ENCODE measurements at regions not wholly inside any gene's neighbourhood (a gene's known extent, or its start where the extent isn't known, plus 50 kb on each side); places are given as distances from the start of the nearest gene placed in this dataset.
"Not testable (repeated sequence)": the region's sequence is repeated elsewhere in the genome, so short reads cannot be mapped to it uniquely, and the experiment has no call there.

- DNase-seq (ENCODE audit: low read depth), result not testable (repeated sequence)
Measured at GRCh38 chr20:30586178-30586577, 671.3 kb upstream of the DEFB115 start.

GRCh38 chr20:30593572-30593971, 663.9 kb upstream of the DEFB115 start:
- DNase-seq (ENCODE audit: low read depth), result no peak

GRCh38 chr20:30594112-30594511, 663.4 kb upstream of the DEFB115 start:
- DNase-seq (ENCODE audit: low read depth), result no peak

- DNase-seq (ENCODE audit: low read depth), result no peak
Measured at GRCh38 chr20:30595698-30596097, 661.8 kb upstream of the DEFB115 start.

GRCh38 chr20:30597429-30597828, 660.0 kb upstream of the DEFB115 start:
- DNase-seq (ENCODE audit: low read depth), result not testable (repeated sequence)

- DNase-seq (ENCODE audit: low read depth), result no peak
Measured at GRCh38 chr20:30598460-30599230, 658.8 kb upstream of the DEFB115 start.

- no peak for DNase-seq (ENCODE audit: low read depth)
Measured at GRCh38 chr20:30599990-30600389, 657.5 kb upstream of the DEFB115 start.

- DNase-seq (ENCODE audit: low read depth), result no peak
Measured at GRCh38 chr20:30601974-30602373, 655.5 kb upstream of the DEFB115 start.

- no peak for DNase-seq (ENCODE audit: low read depth)
Measured at GRCh38 chr20:30602424-30602823, 655.0 kb upstream of the DEFB115 start.

GRCh38 chr20:30606990-30607389, 650.5 kb upstream of the DEFB115 start:
- no peak for DNase-seq (ENCODE audit: low read depth)

- no peak for DNase-seq (ENCODE audit: low read depth)
Measured at GRCh38 chr20:30610029-30610693, 647.3 kb upstream of the DEFB115 start.

GRCh38 chr20:30610751-30611150, 646.7 kb upstream of the DEFB115 start:
- no peak for DNase-seq (ENCODE audit: low read depth)

- no peak for DNase-seq (ENCODE audit: low read depth)
Measured at GRCh38 chr20:30611239-30611984, 646.1 kb upstream of the DEFB115 start.

- no peak for DNase-seq (ENCODE audit: low read depth)
Measured at GRCh38 chr20:30612344-30612743, 645.1 kb upstream of the DEFB115 start.

- DNase-seq (ENCODE audit: low read depth), result not testable (repeated sequence)
Measured at GRCh38 chr20:30621346-30621745, 636.1 kb upstream of the DEFB115 start.

GRCh38 chr20:30624310-30624709, 633.2 kb upstream of the DEFB115 start:
- DNase-seq (ENCODE audit: low read depth), result not testable (repeated sequence)

- DNase-seq (ENCODE audit: low read depth), result not testable (repeated sequence)
Measured at GRCh38 chr20:30629376-30629775, 628.1 kb upstream of the DEFB115 start.

- DNase-seq (ENCODE audit: low read depth), result no peak
Measured at GRCh38 chr20:30630761-30631160, 626.7 kb upstream of the DEFB115 start.

GRCh38 chr20:30631261-30631789, 626.1 kb upstream of the DEFB115 start:
- DNase-seq (ENCODE audit: low read depth), result not testable (repeated sequence)

- not testable (repeated sequence) for DNase-seq (ENCODE audit: low read depth)
Measured at GRCh38 chr20:30632773-30633172, 624.7 kb upstream of the DEFB115 start.

GRCh38 chr20:30641522-30641921, 615.9 kb upstream of the DEFB115 start:
- DNase-seq (ENCODE audit: low read depth), result not testable (repeated sequence)

- DNase-seq (ENCODE audit: low read depth), result not testable (repeated sequence)
Measured at GRCh38 chr20:30660982-30661381, 596.5 kb upstream of the DEFB115 start.

Measured in activated T-cell treated with anti-CD3 and anti-CD28 coated beads for 48 hours (primary cell).